OCI-LY1 (cell line): ENCODE measurements at regions not wholly inside any gene's neighbourhood (a gene's known extent, or its start where the extent isn't known, plus 50 kb on each side); places are given as distances from the start of the nearest gene placed in this dataset.

Experiments
- H2AFZ ChIP-seq: fragments of 200-600 bp; sonication (generic), shearing (Covaris generic); 2 replicates; pipeline ENCODE4 v1.6.0; 2014; ENCODE audit warnings: antibody characterized with exemption, mild to moderate bottlenecking, low read length
- H3F3A ChIP-seq: fragments of 200-600 bp; sonication (generic), shearing (Covaris generic); 2 replicates; pipeline ENCODE4 v1.6.0; 2014; ENCODE audit warnings: mild to moderate bottlenecking, antibody characterized with exemption, low read length, moderate library complexity; ENCODE audit not compliant: insufficient read depth
- H3K27ac ChIP-seq: fragments of 200-600 bp; sonication (generic); 2 replicates; pipeline ENCODE4 v1.5.1; 2014; ENCODE audit warnings: low read length, mixed run types, mild to moderate bottlenecking, low read depth; ENCODE audit not compliant: poor library complexity, severe bottlenecking
- H3K27me3 ChIP-seq: fragments of 200-600 bp; sonication (generic); 2 replicates; pipeline ENCODE4 v1.6.0; 2014; ENCODE audit warnings: antibody characterized with exemption, mild to moderate bottlenecking, low read length, moderate library complexity; ENCODE audit not compliant: insufficient read depth
- H3K36me3 ChIP-seq: fragments of 200-600 bp; sonication (generic); 2 replicates; pipeline ENCODE4 v1.6.1; 2014; ENCODE audit warnings: mild to moderate bottlenecking, antibody characterized with exemption, low read length, moderate library complexity, mixed read lengths; ENCODE audit not compliant: insufficient read depth
- H3K4me1 ChIP-seq: fragments of 200-600 bp; sonication (generic); 2 replicates; pipeline ENCODE4 v1.5.1; 2014; ENCODE audit warnings: mild to moderate bottlenecking, low read length, moderate library complexity; ENCODE audit not compliant: insufficient read depth, severe bottlenecking
- H3K4me2 ChIP-seq: fragments of 200-600 bp; sonication (generic), shearing (Covaris generic); 2 replicates; pipeline ENCODE4 v1.6.1; 2014; ENCODE audit warnings: low read length
- H3K4me3 ChIP-seq: fragments of 200-600 bp; sonication (generic); 2 replicates; pipeline ENCODE4 v1.5.1; 2014; ENCODE audit warnings: low read length, low read depth, mild to moderate bottlenecking, mixed read lengths; ENCODE audit not compliant: poor library complexity, severe bottlenecking
- H3K79me2 ChIP-seq: fragments of 200-600 bp; shearing (Covaris generic); 2 replicates; pipeline ENCODE4 v1.6.1; 2016; ENCODE audit warnings: mixed run types, low read length, mixed read lengths; ENCODE audit not compliant: insufficient read depth
- H3K9ac ChIP-seq: fragments of 200-600 bp; sonication (generic), shearing (Covaris generic); 2 replicates; pipeline ENCODE4 v1.6.1; 2014; ENCODE audit warnings: mild to moderate bottlenecking, low read length, mixed read lengths
- H3K9me2 ChIP-seq: fragments of 200-600 bp; sonication (generic), shearing (Covaris generic); 2 replicates; pipeline ENCODE4 v1.6.1; 2014; ENCODE audit warnings: low read depth, mild to moderate bottlenecking, low read length, mixed read lengths
- H3K9me3 ChIP-seq: fragments of 200-600 bp; shearing (Covaris generic); 2 replicates; pipeline ENCODE4 v1.6.1; 2014; ENCODE audit warnings: low read length, mixed read lengths
- H4K20me1 ChIP-seq: fragments of 200-600 bp; sonication (generic), shearing (Covaris generic); 2 replicates; pipeline ENCODE4 v1.6.0; 2016; ENCODE audit warnings: mild to moderate bottlenecking, low read length; ENCODE audit not compliant: insufficient read depth
- CTCF ChIP-seq: fragments of 200-600 bp; sonication (generic), shearing (Covaris generic); IDR thresholded peaks from 2 replicates; pipeline ENCODE4 v1.5.1; 2017; ENCODE audit warnings: mild to moderate bottlenecking, antibody characterized with exemption, low read length, moderate library complexity, mixed read lengths
- EZH2 ChIP-seq: fragments of 200-600 bp; sonication (generic), shearing (Covaris generic); IDR thresholded peaks from 2 replicates; pipeline ENCODE4 v1.8.0; 2017; ENCODE audit warnings: borderline replicate concordance, mixed run types, mild to moderate bottlenecking, antibody characterized with exemption, low read length, moderate library complexity, mixed read lengths

GRCh38 chr18:10190564-10190963, 263.9 kb upstream of the APCDD1 start:
- Histone ChIP-seq H3F3A (no peaks in the 10 kb centered on the region), H4K20me1 (no peaks in the 10 kb centered on the region), H3K9me3 (no peaks in the 10 kb centered on the region), H3K9me2 (no peaks in the 10 kb centered on the region), H3K79me2 (no peaks in the 10 kb centered on the region), H2AFZ (no peak overlapping the region), H3K9ac (no peak overlapping the region), H3K4me3 (no peak overlapping the region), H3K27me3 (0 out of 2 replicates have a peak, but pooled peaks cover 5% of the 10 kb centered on the region), H3K4me1 (no peaks in the 10 kb centered on the region), H3K4me2 (no peak overlapping the region), H3K27ac (no peak overlapping the region), H3K36me3 (no peaks in the 10 kb centered on the region)
- TF ChIP-seq CTCF (no peak), EZH2 (no peak)

GRCh38 chr18:10193444-10193843, 261.0 kb upstream of the APCDD1 start:
- Histone ChIP-seq H3K4me1 (no peaks in the 10 kb centered on the region), H3K79me2 (no peaks in the 10 kb centered on the region), H3K9ac (no peak overlapping the region), H3K4me2 (no peak overlapping the region), H3K27ac (no peak overlapping the region), H3K9me2 (no peaks in the 10 kb centered on the region), H3K27me3 (0 out of 2 replicates have a peak, but pooled peaks cover 5% of the 10 kb centered on the region), H3K36me3 (no peaks in the 10 kb centered on the region), H3K4me3 (no peak overlapping the region), H3K9me3 (no peaks in the 10 kb centered on the region), H2AFZ (no peak overlapping the region), H3F3A (no peaks in the 10 kb centered on the region), H4K20me1 (no peaks in the 10 kb centered on the region)
- TF ChIP-seq EZH2 (no peak), CTCF (no peak)

- no peak for TF ChIP-seq CTCF
- no peak for TF ChIP-seq EZH2
- no peaks in the 10 kb centered on the region for H3F3A ChIP-seq
- H4K20me1 ChIP-seq = no peaks in the 10 kb centered on the region
- H2AFZ ChIP-seq = no peak overlapping the region
- no peak overlapping the region for H3K27ac ChIP-seq
- H3K79me2 ChIP-seq = no peaks in the 10 kb centered on the region
- H3K27me3 ChIP-seq = 0 out of 2 replicates have a peak, but pooled peaks cover under 1% of the 10 kb centered on the region
- no peaks in the 10 kb centered on the region for H3K36me3 ChIP-seq
- no peak overlapping the region for H3K4me3 ChIP-seq
- no peak overlapping the region for H3K9ac ChIP-seq
- H3K9me2 ChIP-seq = no peaks in the 10 kb centered on the region
- no peak overlapping the region for H3K4me2 ChIP-seq
- no peaks in the 10 kb centered on the region for H3K4me1 ChIP-seq
- H3K9me3 ChIP-seq = no peaks in the 10 kb centered on the region
Observed at GRCh38 chr18:10194592-10194991, 259.8 kb upstream of the APCDD1 start.
